BJ (cell line): ENCODE measurements at regions not wholly inside any gene's neighbourhood (a gene's known extent, or its start where the extent isn't known, plus 50 kb on each side); places are given as distances from the start of the nearest gene placed in this dataset.

Experiments used
- CTCF ChIA-PET: fragments of 350-600 bp; formaldehyde crosslinking; extraction: SDS; loops from one replicate; lab custom pipeline; 2021; ENCODE audit warnings: antibody characterized with exemption, inconsistent platforms; lab: Yijun Ruan, JAX
- POLR2A ChIA-PET: fragments of 300-600 bp; sonication (Branson Sonifier 250); formaldehyde crosslinking; extraction: SDS; loops from one replicate; lab custom pipeline; 2021; ENCODE audit warnings: antibody characterized with exemption; lab: Charles Lee
- DNase-seq: peaks from one replicate; pipeline ENCODE4 v3.0.0-alpha.2; 2011; ENCODE audit warnings: low read depth
- H3K27me3 ChIP-seq: 2 replicates; pipeline ENCODE4 v1.6.0; 2011; ENCODE audit warnings: low read length; ENCODE audit not compliant: control insufficient read depth, insufficient read depth
- H3K36me3 ChIP-seq: 2 replicates; pipeline ENCODE4 v1.5.1; 2011; ENCODE audit warnings: low read length; ENCODE audit not compliant: control insufficient read depth, insufficient read depth
- H3K4me3 ChIP-seq: 2 replicates; pipeline ENCODE4 v1.5.1; 2011; ENCODE audit warnings: low read depth, mild to moderate bottlenecking, control low read depth, low read length
- TF ChIP-seq, protein P1 (sequence below): IDR thresholded peaks from 2 replicates; pipeline ENCODE4 v1.5.1; 2011; ENCODE audit warnings: low read depth, mild to moderate bottlenecking, control low read depth, inconsistent platforms, low read length, moderate library complexity; ENCODE audit not compliant: insufficient read depth

DNA sequence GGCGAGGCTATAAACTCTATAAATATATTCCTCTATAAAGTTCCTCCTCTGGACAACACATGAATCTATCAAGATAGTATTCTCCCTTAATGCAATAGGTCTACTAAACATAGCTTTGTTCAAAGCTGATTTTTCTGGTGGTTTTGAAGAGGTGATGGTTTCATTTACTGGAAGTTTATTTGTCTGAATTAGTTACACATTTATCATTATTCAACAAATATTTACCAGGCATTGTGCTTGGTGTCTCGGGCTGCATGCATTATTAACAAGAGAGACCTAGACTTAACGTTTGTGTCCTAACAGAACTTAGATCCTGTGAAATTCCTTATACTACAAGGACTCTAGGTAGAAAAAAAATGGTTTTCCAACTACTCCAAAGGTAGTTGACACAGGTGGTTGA is 511.4 kb upstream of the B3GALT2 start:
- TF ChIP-seq, protein P1, sequence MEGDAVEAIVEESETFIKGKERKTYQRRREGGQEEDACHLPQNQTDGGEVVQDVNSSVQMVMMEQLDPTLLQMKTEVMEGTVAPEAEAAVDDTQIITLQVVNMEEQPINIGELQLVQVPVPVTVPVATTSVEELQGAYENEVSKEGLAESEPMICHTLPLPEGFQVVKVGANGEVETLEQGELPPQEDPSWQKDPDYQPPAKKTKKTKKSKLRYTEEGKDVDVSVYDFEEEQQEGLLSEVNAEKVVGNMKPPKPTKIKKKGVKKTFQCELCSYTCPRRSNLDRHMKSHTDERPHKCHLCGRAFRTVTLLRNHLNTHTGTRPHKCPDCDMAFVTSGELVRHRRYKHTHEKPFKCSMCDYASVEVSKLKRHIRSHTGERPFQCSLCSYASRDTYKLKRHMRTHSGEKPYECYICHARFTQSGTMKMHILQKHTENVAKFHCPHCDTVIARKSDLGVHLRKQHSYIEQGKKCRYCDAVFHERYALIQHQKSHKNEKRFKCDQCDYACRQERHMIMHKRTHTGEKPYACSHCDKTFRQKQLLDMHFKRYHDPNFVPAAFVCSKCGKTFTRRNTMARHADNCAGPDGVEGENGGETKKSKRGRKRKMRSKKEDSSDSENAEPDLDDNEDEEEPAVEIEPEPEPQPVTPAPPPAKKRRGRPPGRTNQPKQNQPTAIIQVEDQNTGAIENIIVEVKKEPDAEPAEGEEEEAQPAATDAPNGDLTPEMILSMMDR = no peak
- CTCF ChIA-PET = no interaction called here
- POLR2A ChIA-PET = no interaction called here

DNA sequence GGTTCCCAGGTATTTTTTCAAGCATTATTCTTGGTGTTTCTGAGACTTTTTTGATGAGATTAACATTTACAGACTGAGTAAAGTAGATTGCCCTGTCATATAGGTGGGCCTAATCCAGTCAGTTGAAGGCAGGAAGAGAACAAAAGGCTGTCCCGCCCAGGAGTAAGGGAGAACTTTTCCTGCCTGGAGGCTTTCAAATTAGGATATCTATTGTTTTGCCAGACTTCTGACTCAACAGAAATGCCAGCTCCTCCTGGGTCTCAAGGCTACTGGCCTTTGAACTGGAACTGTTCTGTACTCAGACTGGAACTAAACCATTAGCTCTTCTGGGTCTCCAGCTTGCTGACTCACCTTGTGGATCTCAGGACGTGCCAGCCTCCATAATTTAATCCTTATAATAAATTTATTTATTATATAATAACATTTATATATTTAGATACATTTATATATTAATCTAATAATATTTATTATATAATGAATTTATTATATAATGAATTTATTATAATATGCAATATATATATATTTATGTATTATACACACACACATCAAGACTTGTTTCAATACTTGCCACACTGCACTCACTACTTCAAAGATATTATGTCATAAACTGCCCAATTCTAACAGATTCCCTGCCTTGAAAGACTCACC is 510.8 kb upstream of the B3GALT2 start:
- H3K27me3 ChIP-seq = no peaks in the 10 kb centered on the region

More for the DNA sequence above, 511.4 kb upstream of the B3GALT2 start:
- H3K27me3 ChIP-seq = no peaks in the 10 kb centered on the region
- DNase-seq = peak; percentile 15
- no peak overlapping the region for H3K4me3 ChIP-seq
- H3K36me3 ChIP-seq = no peaks in the 10 kb centered on the region

DNA sequence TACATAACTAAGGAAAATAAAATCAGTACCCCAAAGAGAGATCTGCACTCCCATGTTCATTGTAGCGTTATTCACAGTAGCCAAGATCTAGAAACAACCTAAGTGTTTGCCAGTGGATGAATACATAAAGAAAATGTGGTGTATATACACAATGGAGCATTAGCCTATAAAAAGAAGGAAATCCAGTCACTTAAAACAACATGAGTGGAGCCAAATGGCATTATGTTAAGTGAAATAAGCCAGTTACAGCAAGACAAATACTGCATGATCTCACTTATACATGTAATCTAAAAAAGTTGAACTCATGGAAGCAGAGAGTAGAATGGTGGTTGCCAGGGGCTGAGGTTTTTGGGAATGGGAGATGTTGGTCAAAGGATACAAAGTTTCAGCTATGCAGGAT is 508.3 kb upstream of the B3GALT2 start:
- ChIA-PET CTCF (no interaction called here), POLR2A (no interaction called here)
- TF ChIP-seq, protein P1 = no peak
- Histone ChIP-seq H3K27me3 (no peaks in the 10 kb centered on the region), H3K4me3 (no peak overlapping the region), H3K36me3 (no peaks in the 10 kb centered on the region)
- no peak for DNase-seq

More for the DNA sequence above, 510.8 kb upstream of the B3GALT2 start:
- DNase-seq = no peak
- H3K36me3 ChIP-seq = no peaks in the 10 kb centered on the region
- CTCF ChIA-PET = no interaction called here
- H3K4me3 ChIP-seq = no peak overlapping the region
- TF ChIP-seq, protein P1 = no peak
- POLR2A ChIA-PET = no interaction called here

DNA sequence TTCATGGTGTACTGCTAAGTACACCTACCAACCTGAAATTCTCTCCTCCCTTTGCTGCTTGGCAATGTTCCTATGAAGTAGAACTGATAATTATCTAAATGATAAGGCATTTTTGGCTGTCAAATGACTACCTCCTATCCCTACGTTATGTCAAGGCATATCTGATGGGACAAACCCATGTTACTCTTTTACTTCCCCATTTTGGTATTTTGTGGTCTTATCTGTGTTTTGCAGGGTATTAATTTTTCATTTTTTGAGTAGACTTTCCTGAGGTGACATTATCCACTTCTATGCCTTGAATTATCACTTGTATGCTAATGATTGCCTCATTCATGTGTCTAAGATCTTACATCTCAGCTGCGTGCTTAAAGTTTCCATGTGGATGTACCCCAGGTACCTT is 499.6 kb upstream of the B3GALT2 start:
- CTCF ChIA-PET = no interaction called here
- TF ChIP-seq, protein P1 = no peak
- no peak for DNase-seq

DNA sequence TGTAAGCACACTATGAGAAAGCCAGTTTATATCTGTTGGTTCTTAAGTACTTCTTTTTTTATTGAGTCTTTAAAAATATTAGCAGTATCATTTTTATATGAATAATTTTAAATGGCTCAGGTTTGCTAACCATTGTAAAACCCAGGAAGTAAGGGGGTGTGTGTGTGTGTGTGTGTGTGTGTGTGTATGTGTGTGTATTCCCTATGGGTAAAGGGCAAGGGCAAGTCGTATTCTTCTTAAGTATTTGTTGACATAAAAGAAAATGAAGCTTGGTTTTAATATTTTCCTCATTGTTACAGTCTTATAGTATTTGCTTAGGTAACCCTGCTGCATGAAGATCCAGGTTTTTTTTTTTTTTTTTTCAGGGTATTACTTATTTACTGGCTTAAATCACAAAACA is 495.0 kb upstream of the B3GALT2 start:
- POLR2A ChIA-PET = no interaction called here
- no peak for DNase-seq
- Histone ChIP-seq H3K27me3 (no peaks in the 10 kb centered on the region), H3K36me3 (no peaks in the 10 kb centered on the region), H3K4me3 (no peak overlapping the region)
- TF ChIP-seq, protein P1 = no peak
- CTCF ChIA-PET = no interaction called here

More for the DNA sequence above, 499.6 kb upstream of the B3GALT2 start:
- H3K36me3 ChIP-seq = no peaks in the 10 kb centered on the region
- H3K27me3 ChIP-seq = no peaks in the 10 kb centered on the region
- POLR2A ChIA-PET = no interaction called here
- no peak overlapping the region for H3K4me3 ChIP-seq
